HCT116 (cell line): ENCODE measurements at regions not wholly inside any gene's neighbourhood (a gene's known extent, or its start where the extent isn't known, plus 50 kb on each side); places are given as distances from the start of the nearest gene placed in this dataset.

Experiments
- CBX3 ChIP-seq: IDR thresholded peaks from 2 replicates; pipeline ENCODE4 v1.6.1; 2012; ENCODE audit warnings: low read depth
- CEBPB ChIP-seq: IDR thresholded peaks from 2 replicates; pipeline ENCODE4 v1.6.1; 2012; ENCODE audit warnings: low read depth
- CTCF ChIP-seq, 3 experiments: fragments of 200-600 bp in 1 of 3; sonication (generic) in 1 of 3; IDR thresholded peaks in 2 of 3; conservative IDR thresholded peaks in 1 of 3; 2 replicates each; pipeline ENCODE4 v1.5.1; 2012 to 2017; ENCODE audit warnings: low read depth in 2 of 3, low read length in 2 of 3, antibody characterized with exemption in 1 of 3, borderline replicate concordance in 1 of 3, control low read depth in 1 of 3, mild to moderate bottlenecking in 1 of 3, mixed read lengths in 1 of 3, mixed run types in 1 of 3, moderate library complexity in 1 of 3; ENCODE audit not compliant: insufficient read depth in 1 of 3
- EGR1 ChIP-seq: IDR thresholded peaks from 2 replicates; pipeline ENCODE4 v1.6.1; 2012; ENCODE audit warnings: low read depth
- EZH2 ChIP-seq: fragments of 200-600 bp; sonication (generic); IDR thresholded peaks from 2 replicates; pipeline ENCODE4 v1.6.1; 2017; ENCODE audit warnings: antibody characterized with exemption, mixed run types
- EZH2phosphoT487 ChIP-seq: fragments of 200-600 bp; IDR thresholded peaks from 2 replicates; pipeline ENCODE4 v1.6.1; 2018; ENCODE audit warnings: antibody characterized with exemption, borderline replicate concordance
- MAX ChIP-seq: IDR thresholded peaks from 2 replicates; pipeline ENCODE4 v1.6.1; 2012
- POLR2A ChIP-seq: IDR thresholded peaks from 2 replicates; pipeline ENCODE4 v1.7.0; 2011; ENCODE audit warnings: borderline replicate concordance; ENCODE audit not compliant: insufficient read depth, insufficient read length; ENCODE audit errors: extremely low read depth
- POLR2AphosphoS5 ChIP-seq: IDR thresholded peaks from 2 replicates; pipeline ENCODE4 v1.6.1; 2011; ENCODE audit warnings: mild to moderate bottlenecking, low read depth, low read length, moderate library complexity
- RAD21 ChIP-seq: IDR thresholded peaks from 2 replicates; pipeline ENCODE4 v1.6.1; 2012; ENCODE audit warnings: low read depth, mild to moderate bottlenecking
- SIN3A ChIP-seq: IDR thresholded peaks from 2 replicates; pipeline ENCODE4 v1.6.1; 2012; ENCODE audit warnings: low read depth
- YY1 ChIP-seq: IDR thresholded peaks from 2 replicates; pipeline ENCODE4 v1.6.1; 2011; ENCODE audit warnings: low read length, low read depth, moderate library complexity, mild to moderate bottlenecking; ENCODE audit not compliant: insufficient replicate concordance; ENCODE audit errors: extremely low read depth
- ZNF274 ChIP-seq: fragments of 200-500 bp; sonication (Bioruptor generic); IDR thresholded peaks from 2 replicates; pipeline ENCODE4 v1.6.1; 2014; ENCODE audit warnings: mild to moderate bottlenecking, low read depth, low read length, inconsistent platforms

- TF ChIP-seq CTCF (IDR thresholded peaks at IDR 0.05 in 2 of 3, conservative IDR thresholded peaks at IDR 0.05 in 1 of 3; ENCODE audit: borderline replicate concordance in 1 of 3, insufficient read depth in 1 of 3, low read depth in 2 of 3, low read length in 2 of 3), result no peak
- TF ChIP-seq ZNF274, result no peak
- no peak for TF ChIP-seq YY1
- no peak for TF ChIP-seq RAD21
- TF ChIP-seq EZH2, result no peak
- TF ChIP-seq POLR2A, result no peak
- TF ChIP-seq EGR1, result no peak
- TF ChIP-seq EZH2phosphoT487, result no peak
- no peak for TF ChIP-seq POLR2AphosphoS5
- TF ChIP-seq CBX3, result no peak
- TF ChIP-seq CEBPB, result no peak
- no peak for TF ChIP-seq MAX
- TF ChIP-seq SIN3A, result no peak
Observed at GRCh38 chr6:133183691-133184090, 57.5 kb upstream of the EYA4 start.
